Large intestine (tissue), 3 donors: ENCODE measurements at regions not wholly inside any gene's neighbourhood (a gene's known extent, or its start where the extent isn't known, plus 50 kb on each side); places are given as distances from the start of the nearest gene placed in this dataset.

Experiments
- DNase-seq, 2 donors: peaks; one replicate each; pipeline versions ENCODE4 v3.0.0 to v3.0.0-alpha.2; 2013
- H3K27ac ChIP-seq: one replicate; pipeline ENCODE4 v1.5.1; 2013; ENCODE audit warnings: low read length
- H3K27me3 ChIP-seq: 2 replicates; pipeline ENCODE4 v1.6.1; 2013; ENCODE audit warnings: low read length; ENCODE audit not compliant: control insufficient read depth, insufficient read depth
- H3K36me3 ChIP-seq: 2 replicates; pipeline ENCODE4 v1.6.1; 2013; ENCODE audit warnings: low read length; ENCODE audit not compliant: control insufficient read depth, insufficient read depth
- H3K4me1 ChIP-seq: one replicate; pipeline ENCODE4 v1.6.1; 2013; ENCODE audit warnings: low read length; ENCODE audit not compliant: control insufficient read depth, insufficient read depth
- H3K4me3 ChIP-seq: one replicate; pipeline ENCODE4 v1.5.1; 2013; ENCODE audit warnings: low read length
- H3K9me3 ChIP-seq: one replicate; pipeline ENCODE4 v1.6.1; 2013; ENCODE audit warnings: mild to moderate bottlenecking, low read depth, low read length, moderate library complexity; ENCODE audit not compliant: control insufficient read depth
- WGBS: methylation state at CpG from one replicate; pipeline ENCODE4 v1.1.5; 2013; ENCODE audit warnings: low lambda C conversion rate; ENCODE audit not compliant: insufficient coverage; 5-methylcytosine and 5-hydroxymethylcytosine counted together

DNA sequence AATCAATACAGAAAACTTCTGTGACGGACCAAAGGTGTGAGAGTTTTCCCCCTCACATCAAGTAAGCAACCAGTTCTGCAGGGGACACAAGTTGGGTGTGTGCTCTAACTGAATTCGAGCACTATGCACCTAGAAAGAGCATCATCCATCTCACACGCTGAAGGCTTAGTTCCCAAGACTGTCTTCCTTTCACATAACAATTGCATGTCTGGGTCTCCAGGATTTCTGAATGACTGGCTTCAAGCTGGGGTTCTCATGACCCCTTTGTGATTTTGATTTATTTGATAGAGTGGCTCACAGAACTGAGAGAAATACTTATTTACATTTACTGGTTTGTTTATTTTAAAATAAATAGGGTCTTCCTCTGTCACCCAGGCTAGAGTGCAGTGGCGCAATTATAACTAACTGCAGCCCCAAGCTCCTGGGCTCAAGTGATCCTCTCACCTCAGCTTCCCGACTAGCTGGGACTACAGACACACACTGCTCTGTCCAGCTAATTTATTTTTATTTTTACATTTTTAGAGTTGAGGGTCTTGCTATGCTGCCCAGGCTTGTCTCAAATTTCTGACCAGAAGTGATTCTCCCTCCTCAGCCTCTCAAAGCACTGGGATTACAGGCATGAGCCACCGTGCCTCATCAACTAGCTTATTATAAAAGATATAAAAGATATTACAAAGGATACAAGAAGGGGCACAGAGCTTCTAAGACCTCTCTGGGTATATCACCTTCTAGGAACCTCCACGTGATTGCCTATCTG, 316.7 kb upstream of the CDH12 start:
- WGBS = no CpG with 5 or more reads among the region's 7 CpGs
- no peaks in the 10 kb centered on the region for H3K4me1 ChIP-seq
- H3K36me3 ChIP-seq = no peaks in the 10 kb centered on the region
- no peak overlapping the region for H3K27ac ChIP-seq
- H3K4me3 ChIP-seq = no peak overlapping the region
- no peaks in the 10 kb centered on the region for H3K27me3 ChIP-seq
- no peaks in the 10 kb centered on the region for H3K9me3 ChIP-seq
- DNase-seq = no peak

- Histone ChIP-seq H3K4me1 (no peaks in the 10 kb centered on the region), H3K27ac (no peak overlapping the region), H3K27me3 (no peaks in the 10 kb centered on the region), H3K36me3 (no peaks in the 10 kb centered on the region), H3K9me3 (no peaks in the 10 kb centered on the region), H3K4me3 (no peak overlapping the region)
- DNase-seq = no peak
Measured at GRCh38 chr5:23164971-23165370, 311.8 kb upstream of the CDH12 start.

DNA sequence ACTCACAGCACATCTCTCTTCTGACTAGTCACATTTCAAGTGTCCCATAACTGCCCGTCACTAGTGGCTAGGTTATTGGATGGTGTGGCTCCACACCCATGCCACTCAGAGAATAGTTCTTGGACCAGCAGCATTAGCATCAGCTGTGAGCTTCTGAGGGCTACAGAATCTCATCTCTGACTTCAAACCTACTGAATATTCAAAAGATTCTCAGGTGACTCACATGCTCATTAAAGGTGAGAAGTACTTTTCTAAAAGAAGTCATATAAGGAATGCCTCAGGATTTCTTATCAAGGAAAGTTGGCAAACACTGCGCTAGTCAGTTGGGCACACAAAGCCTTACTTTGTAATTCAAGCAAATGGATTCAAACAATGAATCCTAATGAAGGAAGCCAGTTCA, 305.0 kb upstream of the CDH12 start:
- WGBS = 60% methylated on average over 1 of the region's 2 CpGs
- Histone ChIP-seq H3K27ac (no peak overlapping the region), H3K4me3 (no peak overlapping the region)

GRCh38 chr5:23157716-23158115, 304.6 kb upstream of the CDH12 start:
- DNase-seq = no peak
- WGBS = 57% methylated on average over 1 of the region's 1 CpG
- no peaks in the 10 kb centered on the region for H3K36me3 ChIP-seq

More for the DNA sequence above, 305.0 kb upstream of the CDH12 start:
- no peaks in the 10 kb centered on the region for H3K27me3 ChIP-seq
- no peaks in the 10 kb centered on the region for H3K4me1 ChIP-seq
- H3K36me3 ChIP-seq = no peaks in the 10 kb centered on the region
- H3K9me3 ChIP-seq = no peaks in the 10 kb centered on the region
- DNase-seq = no peak

GRCh38 chr5:23157169-23157568, 304.0 kb upstream of the CDH12 start:
- Histone ChIP-seq H3K9me3 (no peaks in the 10 kb centered on the region), H3K27me3 (no peaks in the 10 kb centered on the region), H3K4me1 (no peaks in the 10 kb centered on the region), H3K27ac (no peak overlapping the region), H3K4me3 (no peak overlapping the region), H3K36me3 (no peaks in the 10 kb centered on the region)
- no CpG with 5 or more reads among the region's 1 CpG for WGBS
- DNase-seq = no peak

More at GRCh38 chr5:23157716-23158115, 304.6 kb upstream of the CDH12 start:
- H3K4me3 ChIP-seq = no peak overlapping the region
- H3K27ac ChIP-seq = no peak overlapping the region
- H3K9me3 ChIP-seq = no peaks in the 10 kb centered on the region
- no peaks in the 10 kb centered on the region for H3K27me3 ChIP-seq
- no peaks in the 10 kb centered on the region for H3K4me1 ChIP-seq

GRCh38 chr5:23147625-23148024, 294.5 kb upstream of the CDH12 start:
- Histone ChIP-seq H3K4me1 (no peaks in the 10 kb centered on the region), H3K27ac (no peak overlapping the region), H3K36me3 (no peaks in the 10 kb centered on the region), H3K4me3 (no peak overlapping the region), H3K27me3 (no peaks in the 10 kb centered on the region), H3K9me3 (no peaks in the 10 kb centered on the region)
- no CpG with 5 or more reads among the region's 5 CpGs for WGBS
- DNase-seq = no peak

DNA sequence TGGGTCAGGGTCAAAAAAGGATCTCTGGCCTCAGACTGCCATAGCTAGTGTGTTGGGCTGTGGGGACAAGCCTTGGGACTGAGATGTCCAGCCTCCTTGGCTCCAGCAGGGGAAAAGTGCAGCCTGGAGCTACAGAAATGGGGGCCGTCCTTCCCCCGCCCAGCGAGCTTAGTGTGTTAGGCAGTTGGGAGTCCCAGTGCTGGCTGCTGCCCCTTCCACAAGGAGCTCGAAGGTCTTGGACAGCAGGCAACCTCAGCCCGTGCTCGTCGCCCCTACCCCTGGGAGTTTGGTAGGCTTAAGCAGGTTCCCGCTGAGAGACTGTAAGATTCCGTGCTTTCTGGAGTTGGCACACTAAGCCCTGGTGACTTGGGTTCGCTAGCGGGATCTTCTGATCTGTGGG, 293.0 kb upstream of the CDH12 start:
- H3K27ac ChIP-seq = no peak overlapping the region
- H3K4me3 ChIP-seq = no peak overlapping the region
- no peaks in the 10 kb centered on the region for H3K36me3 ChIP-seq
- no peaks in the 10 kb centered on the region for H3K27me3 ChIP-seq
- no peaks in the 10 kb centered on the region for H3K4me1 ChIP-seq
- DNase-seq = no peak
- WGBS = no CpG with 5 or more reads among the region's 11 CpGs
- H3K9me3 ChIP-seq = no peaks in the 10 kb centered on the region

GRCh38 chr5:23139338-23140171, 286.4 kb upstream of the CDH12 start:
- H3K9me3 ChIP-seq = no peaks in the 10 kb centered on the region
- DNase-seq = no peak

DNA sequence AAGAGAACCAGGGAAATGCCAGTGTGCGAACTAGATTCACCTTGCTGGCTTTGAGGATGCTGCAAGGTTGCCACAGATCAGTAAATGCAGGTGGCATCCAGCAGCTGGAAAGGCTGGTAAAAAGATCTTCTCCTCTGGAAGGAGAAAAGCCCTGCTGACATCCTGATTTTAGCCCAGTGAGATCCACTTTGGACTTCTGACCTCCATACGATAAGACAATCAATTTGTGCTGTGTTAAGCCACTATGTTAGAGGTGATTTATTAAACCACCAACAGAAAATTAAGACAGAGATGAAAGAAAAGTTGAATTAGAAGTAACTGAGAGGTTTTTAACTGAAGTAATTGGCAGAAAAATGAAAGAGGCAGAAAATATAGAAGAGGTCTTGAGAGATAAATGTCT, 283.8 kb upstream of the CDH12 start:
- Histone ChIP-seq H3K27ac (no peak overlapping the region), H3K36me3 (no peaks in the 10 kb centered on the region), H3K9me3 (no peaks in the 10 kb centered on the region), H3K4me3 (no peak overlapping the region), H3K27me3 (no peaks in the 10 kb centered on the region), H3K4me1 (no peaks in the 10 kb centered on the region)
- no CpG with 5 or more reads among the region's 2 CpGs for WGBS
- no peak for DNase-seq

More at GRCh38 chr5:23139338-23140171, 286.4 kb upstream of the CDH12 start:
- Histone ChIP-seq H3K27me3 (no peaks in the 10 kb centered on the region), H3K27ac (no peak overlapping the region), H3K36me3 (no peaks in the 10 kb centered on the region), H3K4me3 (no peak overlapping the region), H3K4me1 (no peaks in the 10 kb centered on the region)
- no CpG with 5 or more reads among the region's 4 CpGs for WGBS

DNA sequence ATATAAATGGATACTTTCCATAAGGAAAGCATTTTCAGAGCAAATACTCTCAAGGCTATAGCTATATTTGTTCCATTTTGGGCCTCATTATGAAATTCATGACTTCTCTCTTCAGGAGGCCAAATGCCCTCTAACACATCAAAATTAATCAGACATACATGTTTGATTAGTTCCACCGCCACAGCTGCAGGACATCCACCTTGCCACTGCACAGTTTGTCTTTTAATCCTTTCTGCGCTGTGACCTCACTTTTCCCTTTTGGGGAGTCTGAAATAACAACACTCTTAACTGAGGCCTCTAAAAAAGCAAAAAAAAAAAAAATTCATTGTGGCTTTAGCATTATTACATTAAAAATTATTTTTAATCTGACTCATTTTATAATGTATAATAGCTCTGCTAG, 279.1 kb upstream of the CDH12 start:
- no CpG with 5 or more reads among the region's 2 CpGs for WGBS
- Histone ChIP-seq H3K27ac (no peak overlapping the region), H3K4me1 (no peaks in the 10 kb centered on the region), H3K9me3 (peaks cover 2% of the 10 kb centered on the region), H3K4me3 (no peak overlapping the region), H3K36me3 (no peaks in the 10 kb centered on the region), H3K27me3 (no peaks in the 10 kb centered on the region)
- DNase-seq = no peak
